ENCODE measurements at regions not wholly inside any gene's neighbourhood (a gene's known extent, or its start where the extent isn't known, plus 50 kb on each side); places are given as distances from the start of the nearest gene placed in this dataset.

- H3K9me3 ChIP-seq (replicated peaks; ENCODE audit: control insufficient read depth, insufficient read depth, low read length): peaks cover 2% of the 10 kb centered on the region; the same call in 2 of the 3 replicates
- no peaks in the 10 kb centered on the region for H3K4me1 ChIP-seq (ENCODE audit: control insufficient read depth, insufficient read depth, low read length)
- POLR2A ChIA-PET: no interaction called here
- WGBS (ENCODE audit: insufficient coverage, insufficient replicate concordance, low lambda C conversion rate, missing lambda C conversion rate): 20% methylated on average over 2 of the region's 2 CpGs
- no peak overlapping the region for H3K4me3 ChIP-seq
- H2AFZ ChIP-seq (ENCODE audit: control insufficient read depth, low read depth, low read length): no peak overlapping the region
- in situ Hi-C loops (cut with MboI) (no loop called here), intact Hi-C loops (cut with micrococcal nuclease; ENCODE audit: unreplicated experiment) (no loop called here)
- H3K27ac ChIP-seq (ENCODE audit: control insufficient read depth, insufficient read depth): no peak overlapping the region
- TF ChIP-seq SIN3A (IDR thresholded peaks at IDR 0.05; ENCODE audit: low read depth, low read length) (no peak), NFYA (IDR thresholded peaks at IDR 0.05; ENCODE audit: borderline replicate concordance, low read depth, low read length) (no peak), ZBTB11 (CRISPR knock-in tag; IDR thresholded peaks at IDR 0.05) (no peak)
- RAD21 ChIA-PET (ENCODE audit: unreplicated experiment): interaction anchor here (0.6 to 0.7 kb wide), 2 partner anchors 52 to 82 kb away, joined by 3 to 4 read pairs; no protein-coding TSS in a partner anchor
- no peak for ATAC-seq
- CTCF ChIA-PET: interaction anchor here (0.8 to 1.0 kb wide), 3 partner anchors 11 to 386 kb away, joined by 3 to 4 read pairs (median 3); no protein-coding TSS in a partner anchor
- no peaks in the 10 kb centered on the region for H3K27me3 ChIP-seq (replicated peaks in 1 of 2; ENCODE audit: control insufficient read depth in 2 of 2, insufficient read depth in 2 of 2, low read length in 1 of 2)
- SMC1A ChIA-PET (ENCODE audit: uncharacterized antibody, unreplicated experiment): interaction anchor here (0.6 kb wide), 1 partner anchor 956 kb away, joined by 4 read pairs; no protein-coding TSS in a partner anchor
- no TSS peak for BruUV-seq (replicated peaks)
- H3K4me2 ChIP-seq (ENCODE audit: control insufficient read depth, insufficient read depth): no peak overlapping the region
- H3K9ac ChIP-seq (ENCODE audit: control insufficient read depth, insufficient read depth, low read length): no peak overlapping the region
- H3K79me2 ChIP-seq (ENCODE audit: control insufficient read depth, insufficient read depth, low read length): no peaks in the 10 kb centered on the region
- H3K36me3 ChIP-seq (ENCODE audit: control insufficient read depth in 2 of 2, insufficient read depth in 2 of 2, low read length in 1 of 2): no peaks in the 10 kb centered on the region
- no peaks in the 10 kb centered on the region; the same call in 1 of the 2 replicates for H4K20me1 ChIP-seq (ENCODE audit: control insufficient read depth, insufficient read depth)
- no peak for DNase-seq (ENCODE audit: low read depth, low spot score)
- no peak for FAIRE-seq
These were observed 77.8 kb upstream of the CTNNBL1 start for GRCh38 chr20:37616110-37616425.
